A549 (cell line): ENCODE measurements at regions not wholly inside any gene's neighbourhood (a gene's known extent, or its start where the extent isn't known, plus 50 kb on each side); places are given as distances from the start of the nearest gene placed in this dataset.

ENCODE experiments used
- EP300 ChIP-seq, 2 experiments: fragments of >200 bp; sonication (Bioruptor Twin); formaldehyde crosslinking; IDR thresholded peaks; 2 replicates in 1 of 2; 3 replicates in 1 of 2; pipeline ENCODE4 v1.6.1; 2016 to 2017
- RNF2 ChIP-seq: fragments of 200-600 bp; sonication (generic); IDR thresholded peaks from 2 replicates; pipeline ENCODE4 v1.6.1; 2016; ENCODE audit warnings: low read depth, mild to moderate bottlenecking, antibody characterized with exemption, moderate library complexity, borderline replicate concordance
- TF ChIP-seq, protein P1 (sequence below): fragments of >200 bp; sonication (Bioruptor Twin); formaldehyde crosslinking; IDR thresholded peaks from 3 replicates; pipeline ENCODE4 v1.5.1; 2016

- TF ChIP-seq, protein P1, sequence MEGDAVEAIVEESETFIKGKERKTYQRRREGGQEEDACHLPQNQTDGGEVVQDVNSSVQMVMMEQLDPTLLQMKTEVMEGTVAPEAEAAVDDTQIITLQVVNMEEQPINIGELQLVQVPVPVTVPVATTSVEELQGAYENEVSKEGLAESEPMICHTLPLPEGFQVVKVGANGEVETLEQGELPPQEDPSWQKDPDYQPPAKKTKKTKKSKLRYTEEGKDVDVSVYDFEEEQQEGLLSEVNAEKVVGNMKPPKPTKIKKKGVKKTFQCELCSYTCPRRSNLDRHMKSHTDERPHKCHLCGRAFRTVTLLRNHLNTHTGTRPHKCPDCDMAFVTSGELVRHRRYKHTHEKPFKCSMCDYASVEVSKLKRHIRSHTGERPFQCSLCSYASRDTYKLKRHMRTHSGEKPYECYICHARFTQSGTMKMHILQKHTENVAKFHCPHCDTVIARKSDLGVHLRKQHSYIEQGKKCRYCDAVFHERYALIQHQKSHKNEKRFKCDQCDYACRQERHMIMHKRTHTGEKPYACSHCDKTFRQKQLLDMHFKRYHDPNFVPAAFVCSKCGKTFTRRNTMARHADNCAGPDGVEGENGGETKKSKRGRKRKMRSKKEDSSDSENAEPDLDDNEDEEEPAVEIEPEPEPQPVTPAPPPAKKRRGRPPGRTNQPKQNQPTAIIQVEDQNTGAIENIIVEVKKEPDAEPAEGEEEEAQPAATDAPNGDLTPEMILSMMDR: no peak
- TF ChIP-seq EP300 (IDR thresholded peaks at IDR 0.05) (no peak), RNF2 (no peak)
Observed at GRCh38 chr5:159785656-159786055, 130.6 kb upstream of the ADRA1B start.
